Stimulated activated CD4-positive, alpha-beta T cell treated with anti-CD3 and anti-CD28 coated beads, Interleukin-4, amount 100 ng/mL, for 48 hours (primary cell): ENCODE measurements at regions not wholly inside any gene's neighbourhood (a gene's known extent, or its start where the extent isn't known, plus 50 kb on each side); places are given as distances from the start of the nearest gene placed in this dataset.
"Not testable (repeated sequence)": the region's sequence is repeated elsewhere in the genome, so short reads cannot be mapped to it uniquely, and the experiment has no call there.

Experiments used
- DNase-seq, 2 donors: peaks; one replicate each; pipeline ENCODE4 v3.0.0-alpha.2; 2020; ENCODE audit warnings: low read depth in 2 of 2

- DNase-seq: not testable (repeated sequence)
Observed at GRCh38 chr14:48266201-48266600, 590.8 kb upstream of the MDGA2 start.

GRCh38 chr14:48261436-48261835 lies 586.0 kb upstream of the MDGA2 start:
- DNase-seq: no peak

- DNase-seq: not testable (repeated sequence)
Observed at GRCh38 chr14:48260394-48261295, 585.2 kb upstream of the MDGA2 start.

GRCh38 chr14:48259876-48260275 lies 584.5 kb upstream of the MDGA2 start:
- not testable (repeated sequence) for DNase-seq

- DNase-seq: not testable (repeated sequence)
Observed at GRCh38 chr14:48259232-48259631, 583.8 kb upstream of the MDGA2 start.

GRCh38 chr14:48258703-48259102 lies 583.3 kb upstream of the MDGA2 start:
- not testable (repeated sequence) for DNase-seq

- no peak for DNase-seq
Observed at GRCh38 chr14:48253020-48253419, 577.6 kb upstream of the MDGA2 start.

- DNase-seq: no peak
Observed at GRCh38 chr14:48251290-48251689, 575.9 kb upstream of the MDGA2 start.

- no peak for DNase-seq
Observed at GRCh38 chr14:48250575-48250974, 575.2 kb upstream of the MDGA2 start.

GRCh38 chr14:48247977-48248376 lies 572.6 kb upstream of the MDGA2 start:
- no peak for DNase-seq

- no peak for DNase-seq
Observed at GRCh38 chr14:48243900-48244299, 568.5 kb upstream of the MDGA2 start.

- no peak for DNase-seq
Observed at GRCh38 chr14:48229091-48229490, 553.7 kb upstream of the MDGA2 start.

GRCh38 chr14:48193893-48194292 lies 518.5 kb upstream of the MDGA2 start:
- no peak for DNase-seq

- DNase-seq: not testable (repeated sequence)
Observed at GRCh38 chr14:48149624-48150023, 474.2 kb upstream of the MDGA2 start.

- DNase-seq: no peak
Observed at GRCh38 chr14:48140804-48141203, 465.4 kb upstream of the MDGA2 start.

GRCh38 chr14:48129472-48129871 lies 454.1 kb upstream of the MDGA2 start:
- no peak for DNase-seq

GRCh38 chr14:48127674-48128073 lies 452.3 kb upstream of the MDGA2 start:
- no peak for DNase-seq

GRCh38 chr14:48125654-48126053 lies 450.2 kb upstream of the MDGA2 start:
- DNase-seq: no peak

- DNase-seq: no peak
Observed at GRCh38 chr14:48113713-48114112, 438.3 kb upstream of the MDGA2 start.

- no peak for DNase-seq
Observed at GRCh38 chr14:48111151-48111550, 435.7 kb upstream of the MDGA2 start.

GRCh38 chr14:48107646-48108045 lies 432.2 kb upstream of the MDGA2 start:
- DNase-seq: no peak

GRCh38 chr14:48096897-48097296 lies 421.5 kb upstream of the MDGA2 start:
- DNase-seq: no peak

GRCh38 chr14:48086516-48086915 lies 411.1 kb upstream of the MDGA2 start:
- DNase-seq: no peak

- DNase-seq: no peak
Observed at GRCh38 chr14:48075487-48075886, 400.1 kb upstream of the MDGA2 start.
